ENCODE measurements at regions not wholly inside any gene's neighbourhood (a gene's known extent, or its start where the extent isn't known, plus 50 kb on each side); places are given as distances from the start of the nearest gene placed in this dataset.

- no peak overlapping the region for H3K27ac ChIP-seq
- H3K4me3 ChIP-seq, result peak overlapping the region; percentile 67
- no peak for TF ChIP-seq CTCF (IDR thresholded peaks at IDR 0.05)
- DNase-seq (ENCODE audit: low spot score), result no peak
These were observed 276.1 kb downstream of the BCOR start for GRCh38 chrX:39821709-39822095.

- H3K27ac ChIP-seq, result no peak overlapping the region
- no peak for TF ChIP-seq CTCF (IDR thresholded peaks at IDR 0.05)
- DNase-seq (ENCODE audit: low spot score), result no peak
- H3K4me3 ChIP-seq, result no peak overlapping the region
These were observed 275.5 kb downstream of the BCOR start for GRCh38 chrX:39822133-39822748.

- no peak overlapping the region for H3K4me3 ChIP-seq
- no peak for TF ChIP-seq CTCF (IDR thresholded peaks at IDR 0.05)
- no peak for DNase-seq (ENCODE audit: low spot score)
- no peak overlapping the region for H3K27ac ChIP-seq
These were observed 274.3 kb downstream of the BCOR start for GRCh38 chrX:39823424-39823823.

- no peak for DNase-seq (ENCODE audit: low spot score)
- no peak for TF ChIP-seq CTCF (IDR thresholded peaks at IDR 0.05)
- H3K27ac ChIP-seq, result no peak overlapping the region
- no peak overlapping the region for H3K4me3 ChIP-seq
These were observed 273.9 kb downstream of the BCOR start for GRCh38 chrX:39823854-39824253.

GRCh38 chrX:39826813-39827543 is 270.8 kb downstream of the BCOR start:
- Histone ChIP-seq H3K4me3 (no peak overlapping the region), H3K27ac (no peak overlapping the region)
- DNase-seq (ENCODE audit: low spot score), result no peak
- TF ChIP-seq CTCF (IDR thresholded peaks at IDR 0.05), result no peak

- DNase-seq (ENCODE audit: low spot score), result no peak
- no peak for TF ChIP-seq CTCF (IDR thresholded peaks at IDR 0.05)
- H3K4me3 ChIP-seq, result no peak overlapping the region
- no peak overlapping the region for H3K27ac ChIP-seq
These were observed 269.8 kb downstream of the BCOR start for GRCh38 chrX:39827951-39828350.

- no peak overlapping the region for H3K4me3 ChIP-seq
- TF ChIP-seq CTCF (IDR thresholded peaks at IDR 0.05), result no peak
- H3K27ac ChIP-seq, result no peak overlapping the region
- DNase-seq (ENCODE audit: low spot score), result no peak
These were observed 268.8 kb downstream of the BCOR start for GRCh38 chrX:39828971-39829370.

All from coronary artery (tissue), 2 donors.